SK-N-SH (cell line): ENCODE measurements at regions not wholly inside any gene's neighbourhood (a gene's known extent, or its start where the extent isn't known, plus 50 kb on each side); places are given as distances from the start of the nearest gene placed in this dataset.

Experiments used
- CTCF ChIA-PET: fragments of 300-600, 350-600 bp; formaldehyde crosslinking; extraction: SDS; loops from one replicate; lab custom pipeline; 2021; lab: Yijun Ruan, JAX
- POLR2A ChIA-PET: fragments of 350-600 bp; sonication (Branson Sonifier 250); formaldehyde crosslinking; extraction: SDS; loops from one replicate; lab custom pipeline; 2020; ENCODE audit warnings: antibody characterized with exemption, inconsistent platforms; lab: Yijun Ruan, JAX
- DNase-seq: peaks from one replicate; pipeline ENCODE4 v3.0.0; 2012
- H2AFZ ChIP-seq: fragments of 200-600 bp; sonication (generic); 2 replicates; pipeline ENCODE4 v1.8.1; 2016; ENCODE audit warnings: antibody characterized with exemption, mild to moderate bottlenecking, low read depth
- H3F3A ChIP-seq: fragments of 200-600 bp; sonication (generic); replicated peaks from 2 replicates; pipeline ENCODE3; 2016; ENCODE audit warnings: antibody characterized with exemption, mild to moderate bottlenecking; ENCODE audit not compliant: insufficient read depth
- H3K27ac ChIP-seq, 2 experiments: fragments of 200-500 bp in 1 of 2; fragments of 200-600 bp in 1 of 2; sonication (Bioruptor generic) in 1 of 2; sonication (generic), shearing (Covaris generic) in 1 of 2; 2 replicates each; pipeline versions ENCODE4 v1.5.1 to v1.6.1; 2014 to 2016; ENCODE audit warnings: low read depth in 2 of 2, inconsistent platforms in 1 of 2, low read length in 1 of 2, mild to moderate bottlenecking in 1 of 2, mixed read lengths in 1 of 2
- H3K27me3 ChIP-seq: fragments of 200-600 bp; sonication (generic), shearing (Covaris generic); 2 replicates; pipeline ENCODE4 v1.6.1; 2016; ENCODE audit warnings: mixed run types; ENCODE audit not compliant: insufficient read depth
- H3K36me3 ChIP-seq, 2 experiments: fragments of 200-500 bp in 1 of 2; fragments of 200-600 bp in 1 of 2; sonication (Bioruptor generic) in 1 of 2; sonication (generic) in 1 of 2; replicated peaks in 1 of 2; 2 replicates each; pipeline versions ENCODE3 to v1.5.1; 2014 to 2016; ENCODE audit warnings: low read length in 1 of 2, mild to moderate bottlenecking in 1 of 2; ENCODE audit not compliant: insufficient read depth in 2 of 2, control insufficient read depth in 1 of 2
- H3K4me1 ChIP-seq, 2 experiments: fragments of 200-500 bp in 1 of 2; fragments of 200-600 bp in 1 of 2; sonication (Bioruptor generic) in 1 of 2; sonication (generic), shearing (Covaris generic) in 1 of 2; 2 replicates each; pipeline versions ENCODE4 v1.5.1 to v1.6.1; 2014 to 2016; ENCODE audit warnings: low read depth in 1 of 2, low read length in 1 of 2, mixed run types in 1 of 2; ENCODE audit not compliant: insufficient read depth in 2 of 2, control insufficient read depth in 1 of 2
- H3K4me2 ChIP-seq: fragments of 200-600 bp; sonication (generic), shearing (Covaris generic); 2 replicates; pipeline ENCODE4 v1.6.1; 2017; ENCODE audit warnings: mixed run types
- H3K4me3 ChIP-seq, 2 experiments: fragments of 200-500 bp in 1 of 2; fragments of 200-600 bp in 1 of 2; sonication (Bioruptor generic) in 1 of 2; sonication (generic), shearing (Covaris generic) in 1 of 2; 2 replicates each; pipeline versions ENCODE4 v1.5.1 to v1.8.1; 2014 to 2016; ENCODE audit warnings: low read depth in 2 of 2, inconsistent platforms in 1 of 2, low read length in 1 of 2, mild to moderate bottlenecking in 1 of 2, mixed read lengths in 1 of 2, moderate library complexity in 1 of 2
- H3K79me2 ChIP-seq: fragments of 200-600 bp; sonication (generic); 2 replicates; pipeline ENCODE4 v1.8.1; 2017; ENCODE audit warnings: mild to moderate bottlenecking; ENCODE audit not compliant: insufficient read depth
- H3K9ac ChIP-seq: fragments of 200-600 bp; sonication (generic); 2 replicates; pipeline ENCODE4 v1.6.1; 2017; ENCODE audit warnings: mixed run types
- H3K9me2 ChIP-seq: fragments of 200-600 bp; sonication (generic); 2 replicates; pipeline ENCODE4 v1.6.1; 2017; ENCODE audit warnings: mixed run types
- H3K9me3 ChIP-seq: fragments of 200-600 bp; sonication (generic); 2 replicates; pipeline ENCODE4 v1.6.1; 2017; ENCODE audit warnings: mixed run types, mild to moderate bottlenecking, moderate library complexity
- H4K20me1 ChIP-seq: fragments of 200-600 bp; sonication (generic); 2 replicates; pipeline ENCODE4 v1.6.1; 2017; ENCODE audit warnings: mild to moderate bottlenecking, mixed run types; ENCODE audit not compliant: insufficient read depth
- EZH2phosphoT487 ChIP-seq: fragments of 200-600 bp; sonication (generic); IDR thresholded peaks from 2 replicates; pipeline ENCODE4 v1.6.1; 2017; ENCODE audit warnings: low read depth, mixed run types, mild to moderate bottlenecking, antibody characterized with exemption, moderate library complexity, borderline replicate concordance
- FOSL2 ChIP-seq: IDR thresholded peaks from 2 replicates; pipeline ENCODE4 v1.4.0; 2012; ENCODE audit warnings: low read depth, mild to moderate bottlenecking, moderate library complexity, borderline replicate concordance
- FOXM1 ChIP-seq: IDR thresholded peaks from 2 replicates; pipeline ENCODE4 v1.4.0; 2012; ENCODE audit warnings: low read depth, mild to moderate bottlenecking
- GATA2 ChIP-seq: sonication (generic); formaldehyde crosslinking; IDR thresholded peaks from 2 replicates; pipeline ENCODE4 v1.5.0; 2020; ENCODE audit warnings: mild to moderate bottlenecking, missing genetic modification reagents
- JUND ChIP-seq: IDR thresholded peaks from 2 replicates; pipeline ENCODE4 v1.4.0; 2012
- MXI1 ChIP-seq: IDR thresholded peaks from 2 replicates; pipeline ENCODE4 v1.6.1; 2012; ENCODE audit warnings: mild to moderate bottlenecking, low read depth, low read length, improper control_type of control experiment
- NRF1 ChIP-seq: IDR thresholded peaks from 2 replicates; pipeline ENCODE4 v1.6.1; 2012; ENCODE audit warnings: low read depth, mild to moderate bottlenecking, low read length
- RCOR1 ChIP-seq: fragments of 150-350 bp; IDR thresholded peaks from 2 replicates; pipeline ENCODE4 v1.6.1; 2017; ENCODE audit warnings: antibody characterized with exemption, low read length
- REST ChIP-seq: IDR thresholded peaks from 2 replicates; pipeline ENCODE4 v1.6.1; 2012; ENCODE audit warnings: mild to moderate bottlenecking, low read depth, low read length, moderate library complexity
- RFX5 ChIP-seq: IDR thresholded peaks from 2 replicates; pipeline ENCODE4 v1.6.1; 2012; ENCODE audit warnings: mild to moderate bottlenecking, improper control_type of control experiment, low read length
- RXRA ChIP-seq: IDR thresholded peaks from 2 replicates; pipeline ENCODE4 v1.4.0; 2012; ENCODE audit warnings: low read depth, mild to moderate bottlenecking, borderline replicate concordance
- SIN3A ChIP-seq: IDR thresholded peaks from 2 replicates; pipeline ENCODE4 v1.6.1; 2012; ENCODE audit warnings: low read depth, mild to moderate bottlenecking, low read length, moderate library complexity, borderline replicate concordance
- SMC3 ChIP-seq: IDR thresholded peaks from 2 replicates; pipeline ENCODE4 v1.6.1; 2012; ENCODE audit warnings: low read depth, low read length, improper control_type of control experiment
- TCF12 ChIP-seq: IDR thresholded peaks from 2 replicates; pipeline ENCODE4 v1.4.0; 2012
- WGBS: methylation state at CpG from one replicate; pipeline ENCODE4 v1.1.6; 2017; ENCODE audit warnings: low lambda C conversion rate; 5-methylcytosine and 5-hydroxymethylcytosine counted together
- TF ChIP-seq, protein P1 (sequence below): IDR thresholded peaks from 2 replicates; pipeline ENCODE4 v1.4.0; 2012; ENCODE audit warnings: low read depth, borderline replicate concordance
- TF ChIP-seq, protein P2 (sequence below): fragments of 150-350 bp; IDR thresholded peaks from 2 replicates; pipeline ENCODE4 v1.6.1; 2017; ENCODE audit warnings: antibody characterized with exemption, low read length, low read depth, borderline replicate concordance

DNA sequence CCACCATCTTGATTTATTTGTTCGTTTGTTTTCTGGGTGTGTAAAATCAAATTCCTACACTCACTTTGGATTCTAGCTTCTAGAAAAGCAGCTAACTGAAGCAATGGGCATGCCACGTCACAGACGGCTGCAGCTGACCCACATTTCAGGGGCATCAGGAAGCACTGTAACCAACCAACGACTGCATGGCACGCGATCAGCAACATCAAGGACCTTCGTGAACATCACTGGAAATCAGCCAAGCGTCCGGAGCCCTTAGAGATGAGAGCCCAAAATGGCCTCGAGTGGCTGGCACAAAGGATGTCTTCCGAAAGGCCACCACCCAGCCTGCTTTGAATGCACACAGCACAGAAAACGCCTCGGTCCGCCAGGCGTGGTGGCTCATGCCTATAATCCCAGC is 191.1 kb downstream of the OLFM1 start:
- Histone ChIP-seq H4K20me1 (no peaks in the 10 kb centered on the region), H3K9me3 (no peaks in the 10 kb centered on the region), H3K4me2 (no peak overlapping the region), H3F3A (no peaks in the 10 kb centered on the region), H3K36me3 (no peaks in the 10 kb centered on the region), H3K4me1 (peaks cover 0 to 27% of the 10 kb centered on the region in 2 experiments; a peak in 1 of 4 replicates), H3K9me2 (no peaks in the 10 kb centered on the region), H3K27ac (no peak overlapping the region), H3K4me3 (no peak overlapping the region), H3K9ac (no peak overlapping the region), H2AFZ (no peak overlapping the region), H3K79me2 (no peaks in the 10 kb centered on the region), H3K27me3 (no peaks in the 10 kb centered on the region)
- DNase-seq: no peak
- CTCF ChIA-PET: no interaction called here
- TF ChIP-seq SIN3A (no peak), TCF12 (no peak), MXI1 (no peak), EZH2phosphoT487 (no peak), GATA2 (CRISPR knock-in tag) (no peak), SMC3 (no peak), NRF1 (no peak), RFX5 (no peak), JUND (no peak), RXRA (no peak), FOXM1 (no peak), FOSL2 (no peak), REST (no peak), RCOR1 (no peak)
- TF ChIP-seq, protein P1, sequence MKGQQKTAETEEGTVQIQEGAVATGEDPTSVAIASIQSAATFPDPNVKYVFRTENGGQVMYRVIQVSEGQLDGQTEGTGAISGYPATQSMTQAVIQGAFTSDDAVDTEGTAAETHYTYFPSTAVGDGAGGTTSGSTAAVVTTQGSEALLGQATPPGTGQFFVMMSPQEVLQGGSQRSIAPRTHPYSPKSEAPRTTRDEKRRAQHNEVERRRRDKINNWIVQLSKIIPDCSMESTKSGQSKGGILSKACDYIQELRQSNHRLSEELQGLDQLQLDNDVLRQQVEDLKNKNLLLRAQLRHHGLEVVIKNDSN: no peak
- TF ChIP-seq, protein P2, sequence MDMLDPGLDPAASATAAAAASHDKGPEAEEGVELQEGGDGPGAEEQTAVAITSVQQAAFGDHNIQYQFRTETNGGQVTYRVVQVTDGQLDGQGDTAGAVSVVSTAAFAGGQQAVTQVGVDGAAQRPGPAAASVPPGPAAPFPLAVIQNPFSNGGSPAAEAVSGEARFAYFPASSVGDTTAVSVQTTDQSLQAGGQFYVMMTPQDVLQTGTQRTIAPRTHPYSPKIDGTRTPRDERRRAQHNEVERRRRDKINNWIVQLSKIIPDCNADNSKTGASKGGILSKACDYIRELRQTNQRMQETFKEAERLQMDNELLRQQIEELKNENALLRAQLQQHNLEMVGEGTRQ: no peak
- WGBS: 67% methylated on average over 14 of the region's 15 CpGs
- POLR2A ChIA-PET: no interaction called here
